Activated T-cell treated with anti-CD3 and anti-CD28 coated beads, Interleukin-2, amount 50 U/mL, for 4 hours (primary cell): ENCODE measurements at regions not wholly inside any gene's neighbourhood (a gene's known extent, or its start where the extent isn't known, plus 50 kb on each side); places are given as distances from the start of the nearest gene placed in this dataset.
"Not testable (repeated sequence)": the region's sequence is repeated elsewhere in the genome, so short reads cannot be mapped to it uniquely, and the experiment has no call there.

ENCODE experiments used
- ATAC-seq, 2 donors: fragments of 200-7000 bp; cut with Tn5 transposase; one replicate each; pipeline ENCODE4 v1.10.0; 2021
- DNase-seq: peaks from one replicate; pipeline ENCODE4 v3.0.0-alpha.2; 2020
- H3K27me3 Mint-ChIP-seq: one replicate; pipeline ENCODE4 v1.8.0; 2021; ENCODE audit warnings: low read depth, mixed read lengths
- H3K36me3 Mint-ChIP-seq: one replicate; pipeline ENCODE4 v1.8.0; 2022; ENCODE audit warnings: mixed read lengths; ENCODE audit not compliant: insufficient read depth
- H3K4me1 Mint-ChIP-seq: one replicate; pipeline ENCODE4 v1.8.0; 2021; ENCODE audit warnings: low read depth, mixed read lengths
- H3K4me3 Mint-ChIP-seq: one replicate; pipeline ENCODE4 v1.8.0; 2021; ENCODE audit warnings: mild to moderate bottlenecking, moderate library complexity, mixed read lengths
- H3K9me3 Mint-ChIP-seq: one replicate; pipeline ENCODE4 v1.8.0; 2021; ENCODE audit warnings: mixed read lengths

DNA sequence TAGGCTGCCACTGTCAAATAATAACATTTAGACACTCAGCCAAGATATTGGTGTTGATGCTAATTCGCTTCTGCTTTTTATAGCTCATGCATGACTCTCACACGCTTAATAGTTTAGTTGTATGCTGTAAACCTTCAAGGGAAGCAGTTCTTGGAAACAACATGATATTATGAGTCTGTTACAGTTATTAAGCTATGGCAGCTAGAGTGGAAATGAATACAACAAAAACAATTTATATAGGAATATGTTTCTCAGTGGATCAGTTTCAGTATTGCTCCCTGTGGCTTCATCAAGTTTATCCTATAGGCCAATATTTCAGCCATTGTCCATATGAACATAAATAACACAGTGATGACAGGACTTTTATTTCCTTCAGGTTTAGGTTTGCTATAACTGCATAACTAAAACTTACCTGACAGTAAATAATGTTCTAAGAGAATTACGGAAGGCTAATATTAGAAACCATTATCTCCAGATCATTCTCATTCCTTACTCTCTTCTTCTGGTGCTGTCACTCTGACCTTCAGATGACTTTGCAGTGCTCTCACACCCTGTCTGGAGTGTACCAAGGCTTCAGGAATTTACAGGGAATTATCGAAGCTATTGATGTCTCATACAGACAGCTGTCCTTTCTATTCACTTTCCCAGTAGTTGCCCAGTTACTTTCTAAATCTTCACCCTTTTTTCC lies 555.0 kb downstream of the ANKRD50 start:
- H3K36me3 Mint-ChIP-seq, result no peaks in the 10 kb centered on the region
- H3K9me3 Mint-ChIP-seq, result no peaks in the 10 kb centered on the region
- DNase-seq (no peak), ATAC-seq (no peak)
- H3K27me3 Mint-ChIP-seq, result no peaks in the 10 kb centered on the region
- H3K4me3 Mint-ChIP-seq, result no peak overlapping the region
- H3K4me1 Mint-ChIP-seq, result no peaks in the 10 kb centered on the region

DNA sequence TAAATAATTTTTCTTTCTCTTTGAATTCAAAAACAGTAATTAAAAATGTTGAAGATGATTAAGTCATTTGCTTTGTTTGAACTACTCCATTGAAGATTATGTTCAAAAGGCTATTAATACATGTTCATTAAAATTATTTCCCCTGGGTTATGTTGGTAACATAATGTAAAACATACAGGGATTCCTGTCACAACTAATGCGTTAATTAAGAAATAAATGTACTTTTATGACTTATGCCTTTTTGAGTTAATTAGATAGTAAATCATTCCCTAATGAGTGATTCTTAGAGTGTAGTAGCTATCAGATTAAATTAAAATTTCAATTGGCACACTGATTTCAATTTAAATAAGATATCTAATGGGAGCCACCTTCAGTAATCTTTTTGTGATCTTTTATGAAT lies 549.1 kb downstream of the ANKRD50 start:
- H3K4me1 Mint-ChIP-seq, result no peaks in the 10 kb centered on the region
- H3K36me3 Mint-ChIP-seq, result no peaks in the 10 kb centered on the region
- H3K9me3 Mint-ChIP-seq, result no peaks in the 10 kb centered on the region
- ATAC-seq (no peak), DNase-seq (no peak)
- H3K27me3 Mint-ChIP-seq, result no peaks in the 10 kb centered on the region
- H3K4me3 Mint-ChIP-seq, result no peak overlapping the region

DNA sequence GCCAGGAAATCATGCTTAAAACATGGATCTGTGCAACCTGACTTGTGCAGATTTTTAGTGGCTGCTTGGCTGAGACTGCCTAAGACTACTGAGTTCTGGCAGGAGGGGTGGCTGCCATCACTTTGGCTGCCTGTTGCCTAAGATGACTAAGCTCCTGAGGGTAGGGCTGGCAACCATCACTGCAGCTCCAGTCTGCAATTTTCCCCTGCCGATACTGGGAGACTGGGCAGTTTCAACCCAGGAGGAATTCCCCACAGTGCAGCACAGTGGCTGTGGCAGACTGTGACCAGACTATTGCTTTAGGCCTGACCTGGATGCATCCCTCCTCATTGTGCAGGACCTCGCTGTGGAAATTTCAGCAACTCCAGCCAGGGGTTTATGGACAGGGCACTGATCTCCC lies 544.9 kb downstream of the ANKRD50 start:
- no peak overlapping the region for H3K4me3 Mint-ChIP-seq
- DNase-seq (no peak), ATAC-seq (no peak)
- H3K4me1 Mint-ChIP-seq, result no peaks in the 10 kb centered on the region
- no peaks in the 10 kb centered on the region for H3K36me3 Mint-ChIP-seq
- no peaks in the 10 kb centered on the region for H3K27me3 Mint-ChIP-seq
- peaks cover 10% of the 10 kb centered on the region for H3K9me3 Mint-ChIP-seq

DNA sequence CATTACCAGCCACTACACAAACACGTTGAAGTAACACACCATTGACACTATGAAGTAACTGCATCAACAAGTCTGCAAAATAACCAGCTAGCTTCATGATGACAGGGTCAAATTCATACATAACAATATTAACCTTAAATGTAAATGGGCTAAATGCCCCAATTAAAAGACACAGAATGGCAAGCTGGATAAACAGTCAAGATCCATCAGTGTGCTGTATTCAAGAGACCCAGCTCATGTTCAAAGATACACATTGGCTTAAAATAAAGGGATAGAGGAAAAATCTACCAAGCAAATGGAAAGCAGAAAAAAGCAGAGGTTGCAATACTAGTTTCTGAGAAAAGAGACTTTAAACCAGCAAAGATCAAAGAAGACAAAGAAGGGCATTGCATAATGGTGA lies 543.0 kb downstream of the ANKRD50 start:
- H3K4me3 Mint-ChIP-seq, H3K36me3 Mint-ChIP-seq, DNase-seq, H3K4me1 Mint-ChIP-seq, ATAC-seq, H3K27me3 Mint-ChIP-seq: not testable (repeated sequence)
- peaks cover 10% of the 10 kb centered on the region for H3K9me3 Mint-ChIP-seq

DNA sequence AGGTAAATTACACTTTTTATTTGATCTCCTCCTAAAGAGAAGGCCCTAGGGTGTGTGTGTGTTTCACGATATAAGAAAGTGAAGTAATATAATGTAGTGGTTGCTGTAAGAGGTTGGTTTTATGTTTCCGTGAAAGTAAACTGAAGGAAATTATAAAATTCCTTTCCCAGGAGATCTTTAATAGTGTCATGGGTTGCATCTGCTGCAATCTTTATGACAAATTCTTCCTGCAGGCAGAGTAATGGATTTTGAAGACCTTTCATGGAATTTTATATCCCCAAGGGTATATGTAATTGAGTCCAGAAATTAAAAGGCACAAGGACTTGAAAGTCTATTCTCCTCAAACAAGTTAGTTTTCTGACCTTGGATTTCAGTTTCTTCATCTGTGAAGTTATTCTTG lies 538.6 kb downstream of the ANKRD50 start:
- H3K36me3 Mint-ChIP-seq, result no peaks in the 10 kb centered on the region
- peaks cover 10% of the 10 kb centered on the region for H3K9me3 Mint-ChIP-seq
- H3K27me3 Mint-ChIP-seq, result no peaks in the 10 kb centered on the region
- ATAC-seq (no peak), DNase-seq (no peak)
- no peak overlapping the region for H3K4me3 Mint-ChIP-seq
- no peaks in the 10 kb centered on the region for H3K4me1 Mint-ChIP-seq

DNA sequence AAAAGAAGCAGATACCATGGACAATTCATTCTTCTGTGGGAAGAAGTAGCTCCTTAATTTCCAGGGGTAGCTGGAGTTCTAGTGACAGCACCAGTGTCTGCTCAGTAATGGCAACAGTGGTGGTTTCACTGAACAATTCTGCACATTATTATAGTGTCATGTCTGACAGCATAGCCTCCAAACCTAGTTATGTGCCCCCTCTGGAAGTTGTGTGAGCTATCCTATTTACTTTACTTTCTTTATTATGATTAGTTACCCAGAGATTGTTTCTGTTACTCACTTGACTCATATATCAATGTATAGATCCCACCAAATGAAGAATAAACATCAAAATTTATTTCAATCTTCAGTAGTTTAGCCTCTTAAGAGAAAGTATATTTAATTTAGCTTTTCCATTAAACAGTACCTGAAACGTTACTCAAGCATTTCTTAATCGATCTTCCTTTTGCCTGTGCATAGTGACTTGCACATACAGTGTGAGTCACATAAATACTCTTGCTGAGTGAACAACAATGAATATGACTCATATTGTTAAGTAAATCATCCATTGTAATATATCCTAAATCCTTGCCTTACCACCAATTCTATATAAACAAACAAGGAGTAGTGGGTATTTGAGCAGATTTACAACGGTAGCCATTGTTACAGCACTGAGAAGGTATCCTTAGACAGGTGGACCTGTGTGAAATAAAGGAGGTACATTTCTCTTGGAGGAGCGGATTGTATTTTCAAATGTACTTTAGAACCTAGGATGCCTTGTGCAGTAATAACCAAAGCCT lies 534.7 kb downstream of the ANKRD50 start:
- peaks cover 12% of the 10 kb centered on the region for H3K9me3 Mint-ChIP-seq
- no peak for ATAC-seq
- no peaks in the 10 kb centered on the region for H3K27me3 Mint-ChIP-seq
- no peak overlapping the region for H3K4me3 Mint-ChIP-seq
- no peaks in the 10 kb centered on the region for H3K36me3 Mint-ChIP-seq
- DNase-seq, result no peak
- H3K4me1 Mint-ChIP-seq, result no peaks in the 10 kb centered on the region

DNA sequence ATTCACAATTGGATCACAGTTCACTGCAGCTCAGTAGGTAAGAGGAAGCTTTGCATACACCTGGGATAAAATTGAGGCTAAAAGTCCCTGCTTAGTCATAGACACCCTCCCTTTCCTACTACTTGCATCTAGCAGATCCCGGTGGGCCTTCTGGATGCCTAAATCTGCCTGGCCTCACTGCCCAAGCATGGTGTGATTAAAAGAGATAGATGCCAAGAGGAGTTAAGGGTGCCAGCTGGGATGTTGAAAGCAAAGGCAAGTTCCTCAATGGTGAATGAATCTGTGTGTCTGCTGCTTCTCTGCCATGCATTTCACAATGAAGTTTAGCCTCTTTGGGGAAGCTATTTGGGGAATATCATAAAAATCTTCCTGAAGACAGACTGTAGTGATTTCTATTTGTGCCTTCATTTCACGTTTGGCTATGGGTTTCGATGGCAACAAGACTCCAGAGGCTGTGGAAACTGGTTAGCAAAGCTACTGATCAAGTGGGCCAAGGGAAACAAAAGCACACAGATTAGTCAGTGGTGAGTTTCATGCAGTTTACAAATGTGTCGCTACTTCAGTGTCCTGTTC lies 534.0 kb downstream of the ANKRD50 start:
- Mint-ChIP-seq H3K4me3 (no peak overlapping the region), H3K27me3 (no peaks in the 10 kb centered on the region), H3K9me3 (peaks cover 12% of the 10 kb centered on the region), H3K4me1 (no peaks in the 10 kb centered on the region), H3K36me3 (no peaks in the 10 kb centered on the region)
- no peak for ATAC-seq
- DNase-seq, result no peak

DNA sequence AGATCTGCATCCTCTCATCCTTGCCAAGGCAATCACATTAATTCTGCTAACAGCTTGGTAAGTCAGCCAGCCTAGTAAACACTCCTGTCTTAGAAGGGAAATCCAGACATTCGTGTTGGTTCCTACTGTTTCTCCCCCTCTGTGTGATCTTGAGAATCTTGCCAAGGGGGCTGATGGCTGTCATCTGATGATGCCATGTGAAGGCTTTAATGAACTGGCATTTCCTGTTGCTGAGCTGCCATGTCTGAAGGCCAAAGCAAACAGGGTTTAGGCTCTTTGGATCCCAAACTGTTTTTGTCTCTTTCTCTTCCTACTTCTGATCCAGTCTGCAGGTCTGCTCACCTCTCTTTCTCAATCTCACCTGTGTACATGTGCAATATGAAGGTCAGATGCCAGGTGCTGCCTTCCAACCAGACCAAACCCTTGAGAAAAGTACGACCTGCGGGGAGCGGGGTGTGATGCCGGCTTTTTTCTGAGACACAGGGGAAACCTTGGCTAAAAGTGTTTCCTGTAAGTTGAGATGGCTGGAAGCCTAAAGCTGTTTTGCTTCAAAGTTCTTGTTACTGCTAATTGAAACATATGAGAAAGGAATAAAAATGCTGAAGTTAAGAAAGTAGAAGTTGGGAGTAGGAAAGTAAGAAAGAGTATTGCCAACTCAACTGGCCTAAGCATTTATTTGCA lies 532.9 kb downstream of the ANKRD50 start:
- no peaks in the 10 kb centered on the region for H3K27me3 Mint-ChIP-seq
- no peak overlapping the region for H3K4me3 Mint-ChIP-seq
- peaks cover 12% of the 10 kb centered on the region for H3K9me3 Mint-ChIP-seq
- no peaks in the 10 kb centered on the region for H3K4me1 Mint-ChIP-seq
- ATAC-seq (no peak), DNase-seq (no peak)
- no peaks in the 10 kb centered on the region for H3K36me3 Mint-ChIP-seq

DNA sequence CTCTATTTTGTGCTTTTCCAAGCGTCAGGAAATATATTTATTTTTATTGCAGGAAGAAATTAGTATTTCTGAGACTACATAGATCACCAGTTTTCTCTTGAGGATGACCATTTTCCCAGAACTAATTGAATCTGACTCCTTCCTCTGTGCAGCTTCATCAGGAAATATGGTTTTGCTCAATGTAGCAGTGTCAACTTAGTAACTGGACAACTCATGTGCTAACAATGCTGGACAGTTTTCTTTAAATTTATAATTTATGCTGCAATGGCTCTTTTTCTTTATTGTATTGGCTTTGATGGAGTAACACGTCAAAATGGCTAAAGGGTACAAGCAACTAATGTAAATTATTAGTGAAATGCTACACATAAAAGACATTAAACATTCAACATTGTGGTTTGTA lies 531.5 kb downstream of the ANKRD50 start:
- ATAC-seq (no peak), DNase-seq (no peak)
- H3K36me3 Mint-ChIP-seq, result no peaks in the 10 kb centered on the region
- H3K9me3 Mint-ChIP-seq, result peaks cover 12% of the 10 kb centered on the region
- no peak overlapping the region for H3K4me3 Mint-ChIP-seq
- H3K27me3 Mint-ChIP-seq, result no peaks in the 10 kb centered on the region
- no peaks in the 10 kb centered on the region for H3K4me1 Mint-ChIP-seq

DNA sequence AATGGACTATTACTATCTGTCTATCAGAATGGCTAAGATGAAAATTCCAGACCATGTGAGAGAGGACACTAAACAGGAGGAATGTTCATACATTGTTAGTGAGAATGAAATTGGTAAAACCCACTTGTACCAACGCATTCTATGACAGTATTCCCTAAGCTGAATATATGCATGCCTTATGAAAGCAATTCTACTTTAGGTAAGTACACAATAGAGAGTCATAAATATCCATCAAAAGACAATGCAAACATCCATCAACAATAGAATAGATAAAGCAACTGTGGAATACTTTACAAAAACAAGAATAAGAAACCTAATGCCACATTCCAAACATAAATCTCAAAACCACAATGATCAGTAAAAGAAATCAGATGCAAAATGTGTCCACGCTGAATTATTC lies 529.3 kb downstream of the ANKRD50 start:
- H3K4me3 Mint-ChIP-seq, result no peak overlapping the region
- ATAC-seq, result no peak
- H3K36me3 Mint-ChIP-seq, result no peaks in the 10 kb centered on the region
- no peak for DNase-seq
- peaks cover 12% of the 10 kb centered on the region for H3K9me3 Mint-ChIP-seq
- no peaks in the 10 kb centered on the region for H3K4me1 Mint-ChIP-seq
- H3K27me3 Mint-ChIP-seq, result no peaks in the 10 kb centered on the region

DNA sequence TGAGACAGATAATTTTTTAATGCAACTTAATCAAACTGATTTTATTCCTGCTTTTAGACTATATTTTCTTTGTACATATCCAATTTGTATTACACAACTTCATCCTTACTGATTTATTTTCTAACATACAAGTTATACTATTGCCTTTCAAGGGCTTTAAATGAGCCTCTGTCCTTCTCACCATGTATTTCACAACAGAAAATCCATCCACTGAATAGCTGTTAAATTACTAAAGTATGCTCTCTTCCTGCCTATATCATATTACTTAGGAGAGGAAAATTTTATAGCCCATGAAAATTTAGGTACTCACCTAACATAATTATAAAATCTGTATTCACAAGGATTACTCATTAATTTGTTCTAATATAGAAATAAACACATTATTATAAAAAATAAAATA lies 528.6 kb downstream of the ANKRD50 start:
- Mint-ChIP-seq H3K9me3 (peaks cover 12% of the 10 kb centered on the region), H3K27me3 (no peaks in the 10 kb centered on the region), H3K4me3 (no peak overlapping the region), H3K36me3 (no peaks in the 10 kb centered on the region), H3K4me1 (no peaks in the 10 kb centered on the region)
- no peak for DNase-seq
- ATAC-seq, result no peak

DNA sequence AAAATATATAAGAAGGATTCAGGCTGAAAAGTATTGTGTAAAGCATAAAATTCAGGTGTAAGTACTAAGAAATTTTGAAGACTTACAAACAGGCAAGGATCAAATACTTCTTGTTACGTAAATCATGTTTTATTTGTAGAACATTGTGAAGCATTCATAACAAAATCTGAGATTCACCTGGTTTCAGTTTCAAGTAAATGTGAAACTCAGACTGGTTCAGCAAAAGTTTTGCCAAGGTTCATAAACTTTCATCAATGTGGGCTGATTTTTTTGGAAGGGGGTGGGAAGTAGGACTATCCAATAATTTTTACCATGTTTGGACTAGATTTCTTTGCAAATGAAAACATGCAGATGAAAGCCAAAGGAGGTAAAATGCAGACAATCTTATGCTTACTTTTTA lies 527.7 kb downstream of the ANKRD50 start:
- Mint-ChIP-seq H3K4me1 (no peaks in the 10 kb centered on the region), H3K27me3 (no peaks in the 10 kb centered on the region), H3K4me3 (no peak overlapping the region), H3K36me3 (no peaks in the 10 kb centered on the region), H3K9me3 (peaks cover 12% of the 10 kb centered on the region)
- ATAC-seq, result no peak
- no peak for DNase-seq

DNA sequence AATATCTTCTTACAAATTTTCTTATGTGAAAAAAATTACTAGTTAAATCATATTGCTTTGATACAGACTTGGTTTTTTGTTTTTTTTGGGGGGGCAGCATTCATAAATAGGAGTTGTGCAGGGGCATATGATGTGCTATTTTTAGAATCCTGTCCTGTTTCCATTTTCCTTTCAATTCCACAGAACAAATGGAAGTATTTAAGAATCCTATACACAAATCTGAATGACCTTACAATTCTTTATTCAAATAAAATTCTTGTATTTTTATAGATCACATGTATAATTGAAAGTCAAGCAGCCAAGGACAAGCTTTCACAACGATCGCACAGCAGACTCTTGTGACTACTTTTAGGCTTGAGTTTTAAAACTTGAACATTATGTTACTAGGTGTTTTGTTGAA lies 523.9 kb downstream of the ANKRD50 start:
- no peaks in the 10 kb centered on the region for H3K36me3 Mint-ChIP-seq
- no peaks in the 10 kb centered on the region for H3K27me3 Mint-ChIP-seq
- DNase-seq, result no peak
- H3K4me3 Mint-ChIP-seq, result no peak overlapping the region
- ATAC-seq, result no peak
- no peaks in the 10 kb centered on the region for H3K4me1 Mint-ChIP-seq
- peaks cover 12% of the 10 kb centered on the region for H3K9me3 Mint-ChIP-seq

DNA sequence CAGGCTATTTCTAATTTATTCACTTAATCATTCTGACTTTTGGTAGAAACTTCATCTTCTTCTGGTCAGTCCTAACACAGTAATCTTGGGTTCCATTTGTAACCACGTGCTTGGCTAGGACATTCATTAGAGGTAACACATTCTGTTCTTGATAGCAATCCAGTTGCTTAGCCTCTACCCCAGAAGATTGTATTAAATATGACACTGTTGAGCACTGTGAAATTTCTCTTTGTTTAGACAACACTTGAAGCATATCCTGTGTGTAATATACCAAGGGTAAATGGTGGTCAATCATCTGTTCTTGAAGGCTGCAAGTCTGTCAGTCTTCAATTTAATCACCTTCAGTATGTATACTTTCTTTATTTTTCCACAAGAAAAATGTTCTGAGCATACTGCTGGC lies 523.0 kb downstream of the ANKRD50 start:
- ATAC-seq (no peak), DNase-seq (no peak)
- Mint-ChIP-seq H3K27me3 (no peaks in the 10 kb centered on the region), H3K9me3 (peaks cover 17% of the 10 kb centered on the region), H3K4me3 (no peak overlapping the region), H3K36me3 (no peaks in the 10 kb centered on the region), H3K4me1 (no peaks in the 10 kb centered on the region)

DNA sequence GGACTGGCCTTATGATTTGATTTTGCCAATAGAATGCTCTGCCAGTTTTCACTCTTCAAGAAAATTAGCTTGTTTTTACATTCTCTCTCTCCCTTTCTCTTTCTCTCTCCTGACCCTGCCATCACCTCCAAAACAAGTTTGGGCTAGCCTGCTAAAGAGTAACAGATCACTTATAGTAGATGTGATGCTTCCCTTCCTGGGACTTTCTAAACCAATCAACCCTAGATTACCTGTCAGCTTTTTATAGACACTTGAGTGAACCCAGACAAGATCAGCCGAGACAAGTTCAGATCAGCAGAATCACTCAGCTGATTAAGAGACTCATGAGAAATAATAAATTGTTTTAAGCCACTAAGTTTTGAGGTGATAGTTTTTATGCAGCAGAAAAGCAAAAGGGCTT lies 521.2 kb downstream of the ANKRD50 start:
- DNase-seq (no peak), ATAC-seq (no peak)
- Mint-ChIP-seq H3K4me3 (no peak overlapping the region), H3K4me1 (no peaks in the 10 kb centered on the region), H3K27me3 (no peaks in the 10 kb centered on the region), H3K36me3 (no peaks in the 10 kb centered on the region), H3K9me3 (peaks cover 22% of the 10 kb centered on the region)
